GM23338 (cell line): ENCODE measurements at regions not wholly inside any gene's neighbourhood (a gene's known extent, or its start where the extent isn't known, plus 50 kb on each side); places are given as distances from the start of the nearest gene placed in this dataset.

ENCODE experiments used
- ATAC-seq: fragments of 200-7000 bp; cut with Tn5 transposase; 3 replicates; pipeline ENCODE4 v1.9.1; 2020
- DNase-seq: peaks from one replicate; pipeline ENCODE4 v3.0.0-alpha.2; 2015; ENCODE audit warnings: low spot score
- H2AFZ ChIP-seq: fragments of 200-600 bp; sonication (generic); 2 replicates; pipeline ENCODE4 v1.8.0; 2016; ENCODE audit warnings: antibody characterized with exemption, mild to moderate bottlenecking, moderate library complexity
- H3F3A ChIP-seq: fragments of 200-600 bp; sonication (generic); replicated peaks from 2 replicates; pipeline ENCODE4 v1.8.0; 2017; ENCODE audit warnings: antibody characterized with exemption, mixed run types, low read depth
- H3K27ac ChIP-seq: fragments of 200-600 bp; sonication (generic); 2 replicates; pipeline ENCODE4 v1.6.1; 2016; ENCODE audit warnings: low read depth
- H3K27me3 ChIP-seq: fragments of 200-600 bp; sonication (generic); 2 replicates; pipeline ENCODE4 v1.8.0; 2016; ENCODE audit warnings: mild to moderate bottlenecking, mixed run types, moderate library complexity; ENCODE audit not compliant: insufficient read depth
- H3K36me3 ChIP-seq: fragments of 200-600 bp; sonication (generic); 2 replicates; pipeline ENCODE4 v1.8.0; 2016; ENCODE audit warnings: mild to moderate bottlenecking; ENCODE audit not compliant: insufficient read depth
- H3K4me1 ChIP-seq: fragments of 200-600 bp; sonication (generic); 2 replicates; pipeline ENCODE4 v1.8.0; 2016; ENCODE audit warnings: mild to moderate bottlenecking, moderate library complexity; ENCODE audit not compliant: insufficient read depth
- H3K4me2 ChIP-seq: fragments of 200-600 bp; sonication (generic); 2 replicates; pipeline ENCODE4 v1.7.1; 2017; ENCODE audit warnings: mixed run types
- H3K4me3 ChIP-seq: fragments of 200-600 bp; sonication (generic); 2 replicates; pipeline ENCODE4 v1.6.1; 2016; ENCODE audit warnings: mixed run types
- H3K79me2 ChIP-seq: fragments of 200-600 bp; sonication (generic); replicated peaks from 2 replicates; pipeline ENCODE4 v1.8.0; 2017; ENCODE audit warnings: mild to moderate bottlenecking; ENCODE audit not compliant: insufficient read depth
- H3K9me2 ChIP-seq: fragments of 200-600 bp; sonication (generic); 2 replicates; pipeline ENCODE4 v1.8.0; 2017; ENCODE audit not compliant: insufficient read depth
- H4K20me1 ChIP-seq: fragments of 200-600 bp; sonication (generic); replicated peaks from 2 replicates; pipeline ENCODE4 v1.8.0; 2017; ENCODE audit warnings: mild to moderate bottlenecking; ENCODE audit not compliant: insufficient read depth
- H3K27ac Mint-ChIP-seq: 2 replicates; pipeline ENCODE4 v1.8.0; 2020; ENCODE audit warnings: inconsistent platforms, mild to moderate bottlenecking, moderate library complexity, mixed read lengths
- H3K27me3 Mint-ChIP-seq: 3 replicates; pipeline ENCODE4 v1.8.0; 2022; ENCODE audit warnings: low read depth, mild to moderate bottlenecking, moderate library complexity, mixed read lengths, inconsistent platforms; ENCODE audit not compliant: insufficient read depth, poor library complexity
- H3K36me3 Mint-ChIP-seq: 3 replicates; pipeline ENCODE4 v1.8.0; 2021; ENCODE audit warnings: low read depth, mild to moderate bottlenecking, inconsistent platforms, moderate library complexity, mixed read lengths
- H3K4me1 Mint-ChIP-seq: 3 replicates; pipeline ENCODE4 v1.8.0; 2020; ENCODE audit warnings: mild to moderate bottlenecking, inconsistent platforms, mixed read lengths
- H3K4me3 Mint-ChIP-seq: 3 replicates; pipeline ENCODE4 v1.8.0; 2021; ENCODE audit warnings: moderate library complexity, mild to moderate bottlenecking, inconsistent platforms, mixed read lengths
- H3K9me3 Mint-ChIP-seq: 3 replicates; pipeline ENCODE4 v1.8.0; 2020; ENCODE audit warnings: moderate library complexity, mild to moderate bottlenecking, inconsistent platforms, mixed read lengths
- CREB1 ChIP-seq: fragments of 250-450 bp; sonication (Bioruptor Pico); IDR thresholded peaks from 2 replicates; pipeline ENCODE4 v1.5.0; 2020; ENCODE audit warnings: low read depth, mild to moderate bottlenecking, moderate library complexity
- CTCF ChIP-seq, 2 experiments: fragments of 200-600 bp in 1 of 2; sonication (generic) in 1 of 2; conservative IDR thresholded peaks; 2 replicates each; pipeline versions ENCODE4 v1.5.1 to v1.6.1; 2016 to 2017; ENCODE audit warnings: antibody characterized with exemption in 2 of 2, low read depth in 2 of 2, mild to moderate bottlenecking in 2 of 2, moderate library complexity in 1 of 2
- EZH2 ChIP-seq: fragments of 200-600 bp; sonication (generic); IDR thresholded peaks from one replicate; pipeline ENCODE4 v1.8.0; 2017; ENCODE audit warnings: antibody characterized with exemption, mild to moderate bottlenecking, low read depth; ENCODE audit not compliant: unreplicated experiment
- JUNB ChIP-seq: IDR thresholded peaks from one replicate; pipeline ENCODE4 v1.6.1; 2016; ENCODE audit warnings: antibody characterized with exemption; ENCODE audit not compliant: unreplicated experiment
- STAT1 ChIP-seq: IDR thresholded peaks from one replicate; pipeline ENCODE4 v1.6.1; 2016; ENCODE audit warnings: antibody characterized with exemption; ENCODE audit not compliant: unreplicated experiment
- TF ChIP-seq, protein P1 (sequence below): fragments of 250-450 bp; sonication (Bioruptor Pico); IDR thresholded peaks from 2 replicates; pipeline ENCODE4 v1.5.0; 2020; ENCODE audit warnings: mild to moderate bottlenecking, moderate library complexity

GRCh38 chr6:135118134-135118730 lies 62.9 kb upstream of the MYB start:
- H3K4me2 ChIP-seq, result no peak overlapping the region
- ATAC-seq, result no peak
- Mint-ChIP-seq H3K4me3 (no peak overlapping the region), H3K9me3 (no peaks in the 10 kb centered on the region), H3K4me1 (no peaks in the 10 kb centered on the region), H3K27me3 (peaks cover 3% of the 10 kb centered on the region), H3K36me3 (no peaks in the 10 kb centered on the region), H3K27ac (no peak overlapping the region)
- no peaks in the 10 kb centered on the region for H4K20me1 ChIP-seq
- DNase-seq, result no peak
- no peaks in the 10 kb centered on the region for H3K36me3 ChIP-seq
- TF ChIP-seq EZH2 (no peak), CTCF (conservative IDR thresholded peaks at IDR 0.05; ENCODE audit: low read depth in 2 of 2) (no peak), JUNB (no peak), CREB1 (CRISPR knock-in tag) (no peak), STAT1 (no peak)
- TF ChIP-seq, protein P1, sequence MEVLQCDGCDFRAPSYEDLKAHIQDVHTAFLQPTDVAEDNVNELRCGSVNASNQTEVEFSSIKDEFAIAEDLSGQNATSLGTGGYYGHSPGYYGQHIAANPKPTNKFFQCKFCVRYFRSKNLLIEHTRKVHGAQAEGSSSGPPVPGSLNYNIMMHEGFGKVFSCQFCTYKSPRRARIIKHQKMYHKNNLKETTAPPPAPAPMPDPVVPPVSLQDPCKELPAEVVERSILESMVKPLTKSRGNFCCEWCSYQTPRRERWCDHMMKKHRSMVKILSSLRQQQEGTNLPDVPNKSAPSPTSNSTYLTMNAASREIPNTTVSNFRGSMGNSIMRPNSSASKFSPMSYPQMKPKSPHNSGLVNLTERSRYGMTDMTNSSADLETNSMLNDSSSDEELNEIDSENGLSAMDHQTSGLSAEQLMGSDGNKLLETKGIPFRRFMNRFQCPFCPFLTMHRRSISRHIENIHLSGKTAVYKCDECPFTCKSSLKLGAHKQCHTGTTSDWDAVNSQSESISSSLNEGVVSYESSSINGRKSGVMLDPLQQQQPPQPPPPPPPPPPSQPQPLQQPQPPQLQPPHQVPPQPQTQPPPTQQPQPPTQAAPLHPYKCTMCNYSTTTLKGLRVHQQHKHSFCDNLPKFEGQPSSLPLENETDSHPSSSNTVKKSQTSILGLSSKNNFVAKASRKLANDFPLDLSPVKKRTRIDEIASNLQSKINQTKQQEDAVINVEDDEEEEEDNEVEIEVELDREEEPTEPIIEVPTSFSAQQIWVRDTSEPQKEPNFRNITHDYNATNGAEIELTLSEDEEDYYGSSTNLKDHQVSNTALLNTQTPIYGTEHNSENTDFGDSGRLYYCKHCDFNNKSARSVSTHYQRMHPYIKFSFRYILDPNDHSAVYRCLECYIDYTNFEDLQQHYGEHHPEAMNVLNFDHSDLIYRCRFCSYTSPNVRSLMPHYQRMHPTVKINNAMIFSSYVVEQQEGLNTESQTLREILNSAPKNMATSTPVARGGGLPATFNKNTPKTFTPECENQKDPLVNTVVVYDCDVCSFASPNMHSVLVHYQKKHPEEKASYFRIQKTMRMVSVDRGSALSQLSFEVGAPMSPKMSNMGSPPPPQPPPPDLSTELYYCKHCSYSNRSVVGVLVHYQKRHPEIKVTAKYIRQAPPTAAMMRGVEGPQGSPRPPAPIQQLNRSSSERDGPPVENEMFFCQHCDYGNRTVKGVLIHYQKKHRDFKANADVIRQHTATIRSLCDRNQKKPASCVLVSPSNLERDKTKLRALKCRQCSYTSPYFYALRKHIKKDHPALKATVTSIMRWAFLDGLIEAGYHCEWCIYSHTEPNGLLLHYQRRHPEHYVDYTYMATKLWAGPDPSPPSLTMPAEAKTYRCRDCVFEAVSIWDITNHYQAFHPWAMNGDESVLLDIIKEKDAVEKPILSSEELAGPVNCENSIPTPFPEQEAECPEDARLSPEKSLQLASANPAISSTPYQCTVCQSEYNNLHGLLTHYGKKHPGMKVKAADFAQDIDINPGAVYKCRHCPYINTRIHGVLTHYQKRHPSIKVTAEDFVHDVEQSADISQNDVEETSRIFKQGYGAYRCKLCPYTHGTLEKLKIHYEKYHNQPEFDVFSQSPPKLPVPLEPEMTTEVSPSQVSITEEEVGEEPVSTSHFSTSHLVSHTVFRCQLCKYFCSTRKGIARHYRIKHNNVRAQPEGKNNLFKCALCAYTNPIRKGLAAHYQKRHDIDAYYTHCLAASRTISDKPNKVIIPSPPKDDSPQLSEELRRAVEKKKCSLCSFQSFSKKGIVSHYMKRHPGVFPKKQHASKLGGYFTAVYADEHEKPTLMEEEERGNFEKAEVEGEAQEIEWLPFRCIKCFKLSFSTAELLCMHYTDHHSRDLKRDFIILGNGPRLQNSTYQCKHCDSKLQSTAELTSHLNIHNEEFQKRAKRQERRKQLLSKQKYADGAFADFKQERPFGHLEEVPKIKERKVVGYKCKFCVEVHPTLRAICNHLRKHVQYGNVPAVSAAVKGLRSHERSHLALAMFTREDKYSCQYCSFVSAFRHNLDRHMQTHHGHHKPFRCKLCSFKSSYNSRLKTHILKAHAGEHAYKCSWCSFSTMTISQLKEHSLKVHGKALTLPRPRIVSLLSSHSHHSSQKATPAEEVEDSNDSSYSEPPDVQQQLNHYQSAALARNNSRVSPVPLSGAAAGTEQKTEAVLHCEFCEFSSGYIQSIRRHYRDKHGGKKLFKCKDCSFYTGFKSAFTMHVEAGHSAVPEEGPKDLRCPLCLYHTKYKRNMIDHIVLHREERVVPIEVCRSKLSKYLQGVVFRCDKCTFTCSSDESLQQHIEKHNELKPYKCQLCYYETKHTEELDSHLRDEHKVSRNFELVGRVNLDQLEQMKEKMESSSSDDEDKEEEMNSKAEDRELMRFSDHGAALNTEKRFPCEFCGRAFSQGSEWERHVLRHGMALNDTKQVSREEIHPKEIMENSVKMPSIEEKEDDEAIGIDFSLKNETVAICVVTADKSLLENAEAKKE (CRISPR knock-in tag), result no peak
- no peaks in the 10 kb centered on the region for H3K79me2 ChIP-seq
- H3K27ac ChIP-seq, result no peak overlapping the region
- H3K4me1 ChIP-seq, result no peaks in the 10 kb centered on the region
- H3F3A ChIP-seq, result no peaks in the 10 kb centered on the region
- no peaks in the 10 kb centered on the region for H3K9me2 ChIP-seq
- no peak overlapping the region for H3K4me3 ChIP-seq
- no peak overlapping the region; the same call in 1 of the 2 replicates for H2AFZ ChIP-seq
- H3K27me3 ChIP-seq, result no peaks in the 10 kb centered on the region
